Body of pancreas (tissue), 4 donors: ENCODE measurements at regions not wholly inside any gene's neighbourhood (a gene's known extent, or its start where the extent isn't known, plus 50 kb on each side); places are given as distances from the start of the nearest gene placed in this dataset.
"Not testable (repeated sequence)": the region's sequence is repeated elsewhere in the genome, so short reads cannot be mapped to it uniquely, and the experiment has no call there.

Experiments used
- ATAC-seq: fragments of 150-250 bp; one replicate; pipeline ENCODE4 v1.9.1; 2016
- DNase-seq, 4 donors: peaks; one replicate each; pipeline ENCODE4 v3.0.0-alpha.2; 2019
- H3K27ac ChIP-seq, 4 donors: fragments of 200-600 bp; sonication (generic); 1 replicate in 3 of 4; 2 replicates in 1 of 4; pipeline versions ENCODE4 v1.5.1 to v1.6.1; 2016 to 2019; ENCODE audit warnings: mild to moderate bottlenecking in 1 of 4, mixed read lengths in 1 of 4, moderate library complexity in 1 of 4
- H3K27me3 ChIP-seq, 2 donors: fragments of 200-600 bp; sonication (generic); one replicate each; pipeline ENCODE4 v1.6.0; 2016; ENCODE audit warnings: mild to moderate bottlenecking in 1 of 2
- H3K36me3 ChIP-seq, 2 donors: fragments of 200-600 bp; sonication (generic); replicated peaks in 1 of 2; 2 replicates each; pipeline ENCODE4 v1.5.1; 2016; ENCODE audit warnings: low read depth in 2 of 2; ENCODE audit not compliant: insufficient read depth in 1 of 2
- H3K4me1 ChIP-seq: fragments of 200-600 bp; sonication (generic); one replicate; pipeline ENCODE4 v1.6.0; 2016
- H3K4me3 ChIP-seq, 2 donors: fragments of 200-600 bp; sonication (generic); 1 replicate in 1 of 2; 2 replicates in 1 of 2; pipeline ENCODE4 v1.5.1; 2016 to 2019
- H3K9me3 ChIP-seq, 3 donors: fragments of 200-600 bp; sonication (generic); 1 replicate in 2 of 3; 2 replicates in 1 of 3; pipeline ENCODE4 v1.5.1; 2016
- CTCF ChIP-seq, 7 experiments: fragments of 450-650 bp in 4 of 7; fragments of 200-600 bp in 3 of 7; sonication (generic) in 3 of 7; IDR thresholded peaks; one replicate each; pipeline ENCODE4 v1.5.1; 2016 to 2019; ENCODE audit warnings: antibody characterized with exemption in 7 of 7
- POLR2A ChIP-seq, 3 donors: fragments of 450-650 bp; IDR thresholded peaks; one replicate each; pipeline ENCODE4 v1.6.1; 2016; ENCODE audit warnings: antibody characterized with exemption in 3 of 3, mild to moderate bottlenecking in 2 of 3
- WGBS, 2 donors: methylation state at CpG; one replicate each; pipeline ENCODE4 v1.1.5; 2017; 5-methylcytosine and 5-hydroxymethylcytosine counted together
- intact Hi-C: fragments of 100-400 bp; cut with DNase I; formaldehyde crosslinking; loops from one replicate; pipeline ENCODE4 v1.15.1; 2023

GRCh38 chr3:110684466-110684865, 387.1 kb upstream of the NECTIN3 start:
- ATAC-seq, result no peak
- DNase-seq, result no peak
- Histone ChIP-seq H3K9me3 (no peaks in the 10 kb centered on the region), H3K4me1 (no peaks in the 10 kb centered on the region), H3K27me3 (no peaks in the 10 kb centered on the region), H3K4me3 (no peak overlapping the region), H3K36me3 (no peaks in the 10 kb centered on the region), H3K27ac (no peak overlapping the region)
- 84 to 91% methylated on average over 4 of the region's 4 CpGs for WGBS, 2 donors
- TF ChIP-seq POLR2A (IDR thresholded peaks at IDR 0.05) (no peak), CTCF (IDR thresholded peaks at IDR 0.05) (no peak)
- intact Hi-C loops, result no loop called here

- intact Hi-C loops, result no loop called here
- no peaks in the 10 kb centered on the region for H3K4me1 ChIP-seq
- no peaks in the 10 kb centered on the region for H3K9me3 ChIP-seq
- TF ChIP-seq CTCF (IDR thresholded peaks at IDR 0.05) (no peak), POLR2A (IDR thresholded peaks at IDR 0.05) (no peak)
- H3K27me3 ChIP-seq, result no peaks in the 10 kb centered on the region
- H3K4me3 ChIP-seq, result no peak overlapping the region
- no peaks in the 10 kb centered on the region for H3K36me3 ChIP-seq
- DNase-seq (no peak), ATAC-seq (no peak)
- WGBS, 2 donors, result 79 to 82% methylated on average over 4 of the region's 4 CpGs
- no peak overlapping the region for H3K27ac ChIP-seq
Observed at GRCh38 chr3:110685630-110686029, 386.0 kb upstream of the NECTIN3 start.

- Histone ChIP-seq H3K36me3 (no peaks in the 10 kb centered on the region), H3K4me1 (no peaks in the 10 kb centered on the region), H3K27me3 (no peaks in the 10 kb centered on the region), H3K27ac (no peak overlapping the region), H3K4me3 (no peak overlapping the region), H3K9me3 (no peaks in the 10 kb centered on the region)
- ATAC-seq (no peak), DNase-seq (no peak)
- intact Hi-C loops, result no loop called here
- 57 to 69% methylated on average over 3 of the region's 3 CpGs for WGBS, 2 donors
- TF ChIP-seq POLR2A (IDR thresholded peaks at IDR 0.05) (no peak), CTCF (IDR thresholded peaks at IDR 0.05) (no peak)
Observed at GRCh38 chr3:110686701-110687100, 384.9 kb upstream of the NECTIN3 start.

GRCh38 chr3:110687138-110687537, 384.5 kb upstream of the NECTIN3 start:
- intact Hi-C loops, result no loop called here
- ATAC-seq, result no peak
- no peaks in the 10 kb centered on the region for H3K4me1 ChIP-seq
- H3K27me3 ChIP-seq, result no peaks in the 10 kb centered on the region
- H3K9me3 ChIP-seq, result no peaks in the 10 kb centered on the region
- no peaks in the 10 kb centered on the region for H3K36me3 ChIP-seq
- H3K27ac ChIP-seq, result no peak overlapping the region
- DNase-seq, result no peak
- no peak overlapping the region for H3K4me3 ChIP-seq
- TF ChIP-seq CTCF (IDR thresholded peaks at IDR 0.05) (no peak), POLR2A (IDR thresholded peaks at IDR 0.05) (no peak)

GRCh38 chr3:110697961-110698360, 373.7 kb upstream of the NECTIN3 start:
- Histone ChIP-seq H3K27ac (no peak overlapping the region), H3K9me3 (no peaks in the 10 kb centered on the region), H3K4me1 (no peaks in the 10 kb centered on the region), H3K36me3 (no peaks in the 10 kb centered on the region), H3K4me3 (no peak overlapping the region), H3K27me3 (no peaks in the 10 kb centered on the region)
- ATAC-seq (no peak), DNase-seq (no peak)
- intact Hi-C loops, result no loop called here
- WGBS, 2 donors, result 72 to 77% methylated on average over 4 of the region's 4 CpGs
- TF ChIP-seq CTCF (IDR thresholded peaks at IDR 0.05), result no peak
- no peak for TF ChIP-seq POLR2A (IDR thresholded peaks at IDR 0.05)

- H3K9me3 ChIP-seq, H3K4me1 ChIP-seq, DNase-seq, intact Hi-C loops, H3K4me3 ChIP-seq, H3K27ac ChIP-seq, ATAC-seq, H3K27me3 ChIP-seq, H3K36me3 ChIP-seq: not testable (repeated sequence)
Observed at GRCh38 chr3:110704332-110704731, 367.3 kb upstream of the NECTIN3 start.
